HEK293 (cell line): ENCODE measurements at regions not wholly inside any gene's neighbourhood (a gene's known extent, or its start where the extent isn't known, plus 50 kb on each side); places are given as distances from the start of the nearest gene placed in this dataset.

Experiments
- HOXA7 ChIP-seq: sonication (generic); formaldehyde crosslinking; IDR thresholded peaks from 2 replicates; pipeline ENCODE4 v1.8.1; 2022; ENCODE audit warnings: missing genetic modification reagents, borderline replicate concordance
- YY1 ChIP-seq: fragments of 450-650 bp; formaldehyde crosslinking; IDR thresholded peaks from 2 replicates; pipeline ENCODE4 v1.5.1; 2018; ENCODE audit warnings: missing biosample characterization, missing genetic modification characterization
- ZBTB8A ChIP-seq: fragments of 450-650 bp; formaldehyde crosslinking; IDR thresholded peaks from 2 replicates; pipeline ENCODE4 v1.5.1; 2016; ENCODE audit warnings: missing biosample characterization, missing genetic modification characterization
- ZNF133 ChIP-seq: fragments of 450-650 bp; formaldehyde crosslinking; IDR thresholded peaks from 2 replicates; pipeline ENCODE4 v1.5.1; 2016; ENCODE audit warnings: missing biosample characterization, missing genetic modification characterization
- ZNF501 ChIP-seq: fragments of 450-650 bp; formaldehyde crosslinking; IDR thresholded peaks from 2 replicates; pipeline ENCODE4 v1.5.1; 2016; ENCODE audit warnings: missing biosample characterization, missing genetic modification characterization
- ZNF76 ChIP-seq: fragments of 450-650 bp; formaldehyde crosslinking; IDR thresholded peaks from 2 replicates; pipeline ENCODE4; 2016; ENCODE audit warnings: low read depth, missing biosample characterization, missing genetic modification characterization, borderline replicate concordance
- TF ChIP-seq, protein P1 (sequence below): fragments of 450-650 bp; formaldehyde crosslinking; IDR thresholded peaks from 2 replicates; pipeline ENCODE4 v1.5.1; 2016; ENCODE audit warnings: missing biosample characterization, missing genetic modification characterization

DNA sequence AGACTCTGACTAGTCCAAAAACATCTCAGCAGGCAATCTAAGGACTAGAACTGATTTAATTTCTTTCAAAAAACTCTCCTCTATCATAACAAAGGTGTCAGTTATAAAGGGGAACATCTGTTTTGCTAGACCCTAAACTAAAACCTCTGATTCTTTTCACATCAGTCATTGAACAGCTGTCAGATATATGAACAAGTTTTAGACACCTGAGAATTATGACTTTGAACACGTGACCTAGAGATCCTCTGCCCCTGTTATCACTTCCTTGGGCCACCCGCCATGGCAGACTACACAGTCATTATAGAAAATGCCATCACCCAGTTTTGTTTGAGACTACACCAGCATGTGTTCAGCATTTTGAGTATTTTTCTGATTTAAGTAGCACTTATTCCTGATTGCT, 282.3 kb upstream of the TBL1XR1 start:
- TF ChIP-seq ZNF133 (tag by site-specific recombination) (no peak), YY1 (tag by site-specific recombination) (no peak), ZBTB8A (tag by site-specific recombination) (no peak), ZNF501 (tag by site-specific recombination) (no peak), ZNF76 (tag by site-specific recombination) (no peak), HOXA7 (CRISPR knock-in tag) (no peak)
- TF ChIP-seq, protein P1, sequence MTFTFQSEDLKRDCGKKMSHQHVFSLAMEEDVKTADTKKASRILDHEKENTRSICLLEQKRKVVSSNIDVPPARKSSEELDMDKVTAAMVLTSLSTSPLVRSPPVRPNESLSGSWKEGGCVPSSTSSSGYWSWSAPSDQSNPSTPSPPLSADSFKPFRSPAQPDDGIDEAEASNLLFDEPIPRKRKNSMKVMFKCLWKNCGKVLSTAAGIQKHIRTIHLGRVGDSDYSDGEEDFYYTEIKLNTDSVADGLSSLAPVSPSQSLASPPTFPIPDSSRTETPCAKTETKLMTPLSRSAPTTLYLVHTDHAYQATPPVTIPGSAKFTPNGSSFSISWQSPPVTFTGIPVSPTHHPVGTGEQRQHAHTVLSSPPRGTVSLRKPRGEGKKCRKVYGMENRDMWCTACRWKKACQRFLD (tag by site-specific recombination) = no peak
